Colonic mucosa (tissue), 4 donors: ENCODE measurements at regions not wholly inside any gene's neighbourhood (a gene's known extent, or its start where the extent isn't known, plus 50 kb on each side); places are given as distances from the start of the nearest gene placed in this dataset.
"Not testable (repeated sequence)": the region's sequence is repeated elsewhere in the genome, so short reads cannot be mapped to it uniquely, and the experiment has no call there.

Source experiments
- DNase-seq: peaks from one replicate; pipeline ENCODE4 v3.0.0-alpha.2; 2020
- H3K27ac ChIP-seq: fragments of 200-600 bp; one replicate; pipeline ENCODE4 v1.8.0; 2021
- H3K27me3 ChIP-seq: fragments of 200-600 bp; one replicate; pipeline ENCODE4 v1.8.0; 2021
- H3K36me3 ChIP-seq: fragments of 200-600 bp; one replicate; pipeline ENCODE4 v1.8.0; 2021
- H3K4me1 ChIP-seq: fragments of 200-600 bp; one replicate; pipeline ENCODE4 v1.8.0; 2021; ENCODE audit warnings: mild to moderate bottlenecking
- H3K4me3 ChIP-seq: fragments of 200-600 bp; one replicate; pipeline ENCODE4 v1.8.0; 2021
- H3K9ac ChIP-seq, 2 donors: one replicate each; pipeline ENCODE4 v1.7.0; 2013; ENCODE audit warnings: control low read depth in 2 of 2, low read depth in 2 of 2, low read length in 2 of 2
- H3K9me3 ChIP-seq: fragments of 200-600 bp; one replicate; pipeline ENCODE4 v1.8.0; 2021
- intact Hi-C: fragments of 100-400 bp; cut with DNase I; formaldehyde crosslinking; loops from one replicate; pipeline ENCODE4 v1.14.1; 2022
- donor health status: healthy.
- donor health status: DM: no; HTN: no; CAD: no.
- donor health status: DM: no; HTN: no; CAD: no.

- H3K9ac ChIP-seq, H3K27me3 ChIP-seq, H3K27ac ChIP-seq, H3K9me3 ChIP-seq, H3K36me3 ChIP-seq, intact Hi-C loops, H3K4me1 ChIP-seq: not testable (repeated sequence)
- peak; percentile 19 for DNase-seq
- peak overlapping the region; percentile 13 for H3K4me3 ChIP-seq
Observed at GRCh38 chr5:34245813-34246212, 202.8 kb upstream of the C1QTNF3 start.

DNA sequence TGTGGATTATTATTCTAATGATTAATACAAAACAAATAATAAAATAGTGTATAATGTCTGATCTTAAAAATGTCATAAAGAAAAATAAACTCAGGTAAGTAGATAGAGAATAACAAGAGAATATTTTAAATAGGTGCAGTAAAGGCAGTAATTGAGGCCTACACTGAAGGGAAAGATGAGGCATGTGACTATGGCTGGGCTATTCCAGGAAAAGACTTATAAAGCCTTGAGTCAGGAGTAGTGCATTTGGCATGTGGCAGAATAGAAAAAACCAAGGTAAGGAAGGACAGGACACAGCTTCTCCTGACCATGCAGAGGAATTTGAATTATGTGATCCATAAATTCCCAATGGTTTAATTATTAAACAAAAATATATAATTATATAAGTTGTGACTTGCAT is 215.6 kb upstream of the C1QTNF3 start:
- H3K4me3 ChIP-seq, H3K36me3 ChIP-seq, H3K9ac ChIP-seq, H3K27me3 ChIP-seq, H3K4me1 ChIP-seq, intact Hi-C loops, H3K9me3 ChIP-seq, H3K27ac ChIP-seq, DNase-seq: not testable (repeated sequence)

DNA sequence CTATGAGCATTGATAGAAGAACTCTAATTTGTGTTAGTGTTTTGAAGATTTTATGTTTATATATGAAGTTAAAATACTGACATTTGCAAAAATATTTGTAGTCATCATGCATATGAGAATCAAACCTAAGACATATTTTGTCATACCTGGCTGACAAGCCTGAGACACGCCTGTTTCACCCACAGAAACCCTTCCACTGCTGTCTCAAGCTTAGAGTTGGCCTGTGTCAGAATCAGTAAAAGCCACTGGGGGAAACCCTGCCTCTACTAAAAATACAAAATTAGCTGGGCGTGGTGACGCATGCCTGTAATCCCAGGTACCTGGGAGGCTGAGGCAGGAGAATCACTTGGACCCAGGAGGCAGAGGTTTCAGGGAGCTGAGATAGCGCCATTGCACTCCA is 218.0 kb upstream of the C1QTNF3 start:
- not testable (repeated sequence) for DNase-seq

DNA sequence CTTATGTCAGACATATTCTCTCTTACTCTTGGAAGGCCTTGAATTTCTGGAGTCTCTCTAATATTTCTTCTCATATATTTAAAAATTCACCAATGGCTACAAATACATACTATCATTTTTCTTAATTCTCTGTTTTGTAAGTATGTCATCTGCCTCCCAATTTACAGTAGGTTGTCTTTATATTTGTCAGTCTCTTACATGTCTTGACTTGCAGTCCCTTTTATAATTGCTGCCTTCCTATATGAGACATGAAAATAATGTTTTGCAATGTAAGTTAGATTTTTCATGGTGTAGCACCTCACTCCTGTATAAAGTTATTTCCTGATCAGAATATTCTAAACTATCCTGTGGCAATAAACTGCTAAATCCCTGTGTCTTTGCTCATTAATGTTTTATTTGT is 223.1 kb upstream of the C1QTNF3 start:
- H3K36me3 ChIP-seq, DNase-seq, H3K9me3 ChIP-seq, H3K9ac ChIP-seq, H3K27me3 ChIP-seq, intact Hi-C loops, H3K4me1 ChIP-seq, H3K27ac ChIP-seq, H3K4me3 ChIP-seq: not testable (repeated sequence)

More for the DNA sequence above, 218.0 kb upstream of the C1QTNF3 start:
- H3K9ac ChIP-seq, H3K27ac ChIP-seq, intact Hi-C loops, H3K4me1 ChIP-seq, H3K4me3 ChIP-seq, H3K36me3 ChIP-seq, H3K27me3 ChIP-seq, H3K9me3 ChIP-seq: not testable (repeated sequence)

GRCh38 chr5:34296759-34297158 is 253.7 kb upstream of the C1QTNF3 start:
- H3K4me1 ChIP-seq, DNase-seq, H3K27me3 ChIP-seq, H3K27ac ChIP-seq, H3K9ac ChIP-seq, H3K36me3 ChIP-seq, H3K9me3 ChIP-seq, H3K4me3 ChIP-seq, intact Hi-C loops: not testable (repeated sequence)

DNA sequence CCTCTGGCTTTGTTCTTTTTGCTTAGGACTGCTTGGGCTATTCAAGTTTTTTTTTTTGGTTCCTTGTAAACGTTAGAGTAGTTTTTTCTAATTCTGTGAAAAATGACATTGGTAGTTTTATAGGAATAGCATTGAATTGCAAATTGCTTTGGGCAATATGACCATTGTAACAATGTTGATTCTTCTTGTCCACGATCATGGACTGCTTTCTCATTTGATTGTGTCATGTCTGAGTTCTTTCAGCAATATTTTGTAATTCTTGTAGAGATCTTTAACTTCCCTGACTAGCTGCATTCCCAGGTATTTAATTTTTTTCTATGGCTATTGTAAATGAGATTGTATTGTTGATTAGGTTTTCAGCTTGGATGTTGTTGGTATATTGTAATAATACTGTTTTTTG is 286.2 kb upstream of the C1QTNF3 start:
- H3K27ac ChIP-seq, H3K4me3 ChIP-seq, H3K9ac ChIP-seq, H3K4me1 ChIP-seq, H3K27me3 ChIP-seq, intact Hi-C loops, DNase-seq, H3K36me3 ChIP-seq, H3K9me3 ChIP-seq: not testable (repeated sequence)

DNA sequence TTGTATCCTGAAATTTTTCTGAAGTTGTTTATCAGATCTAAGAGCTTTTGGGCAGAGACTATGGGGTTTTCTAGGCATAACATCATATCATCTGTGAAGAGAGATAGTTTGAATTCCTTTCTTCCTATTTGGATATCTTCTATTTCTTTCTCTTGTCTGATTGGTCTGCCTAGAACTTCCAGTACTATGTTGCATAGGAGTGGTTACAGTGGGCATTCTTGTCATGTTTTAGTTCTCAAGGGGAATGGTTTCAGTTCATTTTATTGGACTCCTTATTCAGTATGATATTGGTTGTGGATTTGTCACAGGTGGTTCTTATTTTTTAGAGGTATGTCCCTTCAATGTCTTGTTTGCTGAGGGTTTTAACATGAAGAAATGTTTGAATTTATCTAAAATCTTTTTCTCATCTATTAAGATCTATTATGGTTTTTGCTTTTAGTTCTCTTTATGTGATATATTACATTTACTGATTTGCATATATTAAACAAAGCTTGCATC is 286.6 kb upstream of the C1QTNF3 start:
- H3K27ac ChIP-seq, H3K36me3 ChIP-seq, DNase-seq, intact Hi-C loops, H3K27me3 ChIP-seq, H3K9me3 ChIP-seq, H3K9ac ChIP-seq, H3K4me1 ChIP-seq, H3K4me3 ChIP-seq: not testable (repeated sequence)

GRCh38 chr5:34331928-34332454 is 289.0 kb upstream of the C1QTNF3 start:
- intact Hi-C loops, H3K27me3 ChIP-seq, H3K4me1 ChIP-seq, DNase-seq, H3K27ac ChIP-seq, H3K9me3 ChIP-seq, H3K4me3 ChIP-seq, H3K36me3 ChIP-seq, H3K9ac ChIP-seq: not testable (repeated sequence)

- DNase-seq, intact Hi-C loops, H3K27me3 ChIP-seq, H3K36me3 ChIP-seq, H3K4me3 ChIP-seq, H3K4me1 ChIP-seq, H3K9ac ChIP-seq, H3K27ac ChIP-seq, H3K9me3 ChIP-seq: not testable (repeated sequence)
Observed at GRCh38 chr5:34339408-34340001, 296.5 kb upstream of the C1QTNF3 start.

GRCh38 chr5:34354440-34354839 is 301.7 kb upstream of the RAI14 start:
- intact Hi-C loops, H3K4me1 ChIP-seq, H3K9me3 ChIP-seq, H3K27me3 ChIP-seq, H3K36me3 ChIP-seq, DNase-seq, H3K27ac ChIP-seq, H3K4me3 ChIP-seq, H3K9ac ChIP-seq: not testable (repeated sequence)

- H3K4me3 ChIP-seq, H3K27ac ChIP-seq, H3K9ac ChIP-seq, H3K4me1 ChIP-seq, intact Hi-C loops, H3K36me3 ChIP-seq, DNase-seq, H3K9me3 ChIP-seq, H3K27me3 ChIP-seq: not testable (repeated sequence)
Observed at GRCh38 chr5:34371417-34371816, 284.7 kb upstream of the RAI14 start.

DNA sequence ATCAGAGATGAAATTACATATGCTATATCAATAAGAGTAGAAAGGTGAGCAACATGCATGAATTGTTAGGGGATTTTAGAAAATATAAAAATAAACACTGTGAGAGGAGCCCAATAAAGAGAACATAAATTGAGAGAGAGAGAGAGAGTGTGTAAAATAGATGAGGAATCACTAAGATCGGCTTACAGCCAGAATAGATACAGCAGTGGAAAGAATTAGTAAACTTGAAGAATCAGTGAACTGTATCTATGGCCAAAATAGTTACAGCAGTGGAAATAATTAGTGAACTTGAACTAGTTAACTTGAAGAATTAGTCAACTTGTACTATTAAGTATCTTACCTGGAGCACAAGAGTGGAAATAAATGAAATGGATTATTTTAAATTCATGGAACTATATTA is 284.3 kb upstream of the RAI14 start:
- H3K9me3 ChIP-seq, H3K4me1 ChIP-seq, DNase-seq, H3K9ac ChIP-seq, H3K27me3 ChIP-seq, intact Hi-C loops, H3K27ac ChIP-seq, H3K36me3 ChIP-seq, H3K4me3 ChIP-seq: not testable (repeated sequence)

GRCh38 chr5:34372739-34373138 is 283.4 kb upstream of the RAI14 start:
- H3K9ac ChIP-seq, H3K36me3 ChIP-seq, H3K9me3 ChIP-seq, H3K27me3 ChIP-seq, intact Hi-C loops, DNase-seq, H3K4me3 ChIP-seq, H3K4me1 ChIP-seq, H3K27ac ChIP-seq: not testable (repeated sequence)

DNA sequence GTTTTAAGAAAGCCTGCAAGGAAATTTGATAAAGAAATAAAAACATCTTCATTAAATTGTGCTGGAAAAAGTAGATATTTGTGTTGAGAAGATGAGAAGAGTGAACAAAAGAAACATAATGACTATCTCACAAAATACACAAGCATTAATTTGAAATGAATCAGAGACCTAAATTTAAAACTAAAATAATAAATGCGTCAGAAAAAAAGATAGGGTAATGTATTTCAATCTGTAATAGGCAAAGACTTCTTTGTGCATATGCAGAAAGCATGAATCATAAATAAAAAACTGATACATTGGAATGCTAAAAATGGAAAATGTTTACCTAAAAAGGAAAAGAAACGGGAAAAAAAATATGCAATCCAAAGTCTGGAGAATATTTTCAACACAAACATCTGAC is 278.5 kb upstream of the RAI14 start:
- H3K9me3 ChIP-seq, intact Hi-C loops, H3K9ac ChIP-seq, H3K4me3 ChIP-seq, H3K36me3 ChIP-seq, H3K4me1 ChIP-seq, H3K27ac ChIP-seq, H3K27me3 ChIP-seq, DNase-seq: not testable (repeated sequence)
